ENCODE measurements at regions not wholly inside any gene's neighbourhood (a gene's known extent, or its start where the extent isn't known, plus 50 kb on each side); places are given as distances from the start of the nearest gene placed in this dataset.
"Not testable (repeated sequence)": the region's sequence is repeated elsewhere in the genome, so short reads cannot be mapped to it uniquely, and the experiment has no call there.

DNA sequence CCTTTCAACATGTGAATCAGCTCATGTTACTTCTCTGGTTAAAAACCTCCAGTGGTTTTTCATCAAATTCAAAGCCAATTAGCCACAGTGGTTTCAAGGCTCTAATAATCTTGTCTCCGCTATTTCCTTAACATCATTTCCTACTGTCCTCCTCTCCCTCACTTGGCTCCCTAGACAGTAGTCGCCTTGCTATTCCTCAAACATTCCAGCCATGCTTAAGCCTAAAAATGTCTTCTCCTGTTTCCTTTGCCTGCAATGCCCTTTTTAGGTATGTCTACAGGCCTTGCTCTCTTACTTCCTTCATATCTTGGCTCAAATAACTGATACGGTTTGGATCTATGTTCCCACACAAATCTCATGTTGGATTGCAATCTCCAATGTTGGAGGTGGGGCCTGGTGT lies 779.4 kb upstream of the LRRN3 start:
- no peak for DNase-seq (ENCODE audit: low read depth)
- H3K4me3 ChIP-seq (ENCODE audit: low read depth, low read length) = no peak overlapping the region
- TF ChIP-seq CTCF (IDR thresholded peaks at IDR 0.05; ENCODE audit: control insufficient read depth, extremely low read depth, insufficient read depth) = no peak

DNA sequence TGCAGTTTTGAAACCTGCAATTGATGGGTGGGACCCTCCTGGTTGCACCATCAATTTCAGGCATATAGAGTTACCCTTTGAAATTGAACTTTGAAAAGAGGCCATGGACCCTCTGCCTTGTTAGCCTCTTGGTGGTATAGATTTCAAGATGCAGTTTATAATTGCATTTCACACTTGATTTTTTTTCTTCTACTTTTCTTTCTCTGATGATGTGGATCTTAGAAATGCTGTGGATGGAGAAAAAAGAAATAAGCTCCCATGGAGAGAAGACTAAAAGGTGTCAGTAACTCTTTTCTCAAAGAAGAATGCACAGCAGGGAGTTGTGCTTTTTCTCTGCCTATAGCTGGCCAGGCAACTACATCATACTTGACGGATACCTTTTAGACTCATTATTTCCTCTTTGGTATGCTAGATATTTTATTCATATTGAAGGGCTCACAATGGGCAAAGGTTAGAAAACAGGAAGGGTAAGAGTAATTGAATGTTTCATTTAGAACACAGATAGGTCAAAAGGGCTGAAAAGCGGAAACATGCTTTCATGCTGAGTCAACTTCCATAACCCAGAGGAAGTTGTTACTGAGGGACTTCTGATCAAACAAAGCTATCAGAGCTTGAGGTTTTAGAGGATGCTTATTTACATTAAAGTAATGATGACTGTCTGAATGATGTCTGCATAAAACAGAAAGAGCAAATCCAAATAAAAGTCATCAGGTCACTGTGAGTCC lies 773.2 kb upstream of the LRRN3 start:
- H3K4me3 ChIP-seq (ENCODE audit: low read depth, low read length) = no peak overlapping the region
- DNase-seq (ENCODE audit: low read depth) = no peak
- TF ChIP-seq CTCF (IDR thresholded peaks at IDR 0.05; ENCODE audit: control insufficient read depth, extremely low read depth, insufficient read depth) = no peak

DNA sequence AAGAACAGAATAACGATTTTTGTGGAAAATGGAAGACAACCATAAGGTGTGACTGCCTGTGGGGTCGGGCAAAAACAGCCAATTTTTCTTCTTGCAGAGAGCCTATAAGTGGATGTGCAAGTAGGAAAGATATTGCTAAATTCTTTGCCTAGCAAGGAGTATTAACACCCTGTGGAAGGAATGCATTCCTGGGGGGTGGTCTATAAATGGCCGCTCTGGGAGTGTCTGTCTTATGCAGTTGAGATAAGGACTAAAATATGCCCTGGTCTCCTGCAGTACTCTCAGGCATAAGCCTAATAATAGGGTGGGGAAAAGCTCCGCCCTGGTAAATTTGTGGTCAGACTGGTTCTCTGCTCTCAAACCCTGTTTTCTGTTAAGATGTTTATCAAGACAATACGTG lies 770.6 kb upstream of the LRRN3 start:
- H3K4me3 ChIP-seq (ENCODE audit: low read depth, low read length); DNase-seq (ENCODE audit: low read depth): not testable (repeated sequence)

GRCh38 chr7:110322796-110323195 lies 768.1 kb upstream of the LRRN3 start:
- TF ChIP-seq CTCF (IDR thresholded peaks at IDR 0.05; ENCODE audit: control insufficient read depth, extremely low read depth, insufficient read depth) = no peak
- no peak for DNase-seq (ENCODE audit: low read depth)
- H3K4me3 ChIP-seq (ENCODE audit: low read depth, low read length) = no peak overlapping the region

GRCh38 chr7:110326966-110327365 lies 764.0 kb upstream of the LRRN3 start:
- DNase-seq (ENCODE audit: low read depth) = no peak
- TF ChIP-seq CTCF (IDR thresholded peaks at IDR 0.05; ENCODE audit: control insufficient read depth, extremely low read depth, insufficient read depth) = no peak
- no peak overlapping the region for H3K4me3 ChIP-seq (ENCODE audit: low read depth, low read length)

DNA sequence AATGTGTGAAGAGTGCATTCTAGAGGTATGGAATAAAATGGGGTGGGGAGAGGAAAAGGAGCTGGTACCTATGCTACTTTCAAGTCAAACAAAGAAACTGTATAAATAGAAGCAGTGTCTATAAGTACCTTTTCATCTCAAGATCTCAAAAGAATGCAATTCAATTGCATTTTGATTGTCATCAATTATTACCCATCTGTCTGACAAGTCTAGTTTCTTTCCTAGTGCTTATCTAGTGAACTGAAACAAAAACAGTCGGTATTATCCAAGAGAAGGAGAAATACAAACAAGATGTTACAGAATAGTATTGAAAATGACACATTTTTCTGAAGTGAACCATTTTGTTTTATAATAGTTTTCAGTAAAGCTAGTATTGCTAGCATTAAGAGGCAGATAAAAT lies 754.5 kb upstream of the LRRN3 start:
- no peak overlapping the region for H3K4me3 ChIP-seq (ENCODE audit: low read depth, low read length)
- no peak for TF ChIP-seq CTCF (IDR thresholded peaks at IDR 0.05; ENCODE audit: control insufficient read depth, extremely low read depth, insufficient read depth)
- DNase-seq (ENCODE audit: low read depth) = no peak

- no peak for TF ChIP-seq CTCF (IDR thresholded peaks at IDR 0.05; ENCODE audit: control insufficient read depth, extremely low read depth, insufficient read depth)
- no peak overlapping the region for H3K4me3 ChIP-seq (ENCODE audit: low read depth, low read length)
- no peak for DNase-seq (ENCODE audit: low read depth)
Measured at GRCh38 chr7:110337646-110338045, 753.3 kb upstream of the LRRN3 start.
